ENCODE measurements at regions not wholly inside any gene's neighbourhood (a gene's known extent, or its start where the extent isn't known, plus 50 kb on each side); places are given as distances from the start of the nearest gene placed in this dataset.
A peak's percentile ranks its signal among the peaks of the same experiment; 100 is the strongest.

DNA sequence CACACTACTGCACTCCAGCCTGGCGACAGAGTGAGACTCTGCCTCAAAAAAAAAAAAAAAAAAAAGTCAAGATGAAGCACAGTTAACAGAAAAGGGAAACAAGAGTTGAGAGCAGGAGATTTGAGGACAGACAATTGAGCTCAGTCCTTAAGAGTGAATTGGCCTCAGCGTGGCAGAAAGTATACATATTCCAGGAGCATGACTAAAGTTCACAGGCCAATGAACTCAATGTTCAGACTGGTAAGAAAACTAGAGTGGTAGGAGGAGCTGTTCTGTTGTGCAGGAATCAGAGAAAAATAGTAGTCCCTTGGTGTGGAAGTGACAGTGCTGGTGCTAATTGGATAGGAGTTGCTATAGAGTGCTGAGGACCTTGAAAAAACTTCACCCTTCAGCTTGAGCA, 60.0 kb downstream of the NRN1 start:
- no peak for DNase-seq

DNA sequence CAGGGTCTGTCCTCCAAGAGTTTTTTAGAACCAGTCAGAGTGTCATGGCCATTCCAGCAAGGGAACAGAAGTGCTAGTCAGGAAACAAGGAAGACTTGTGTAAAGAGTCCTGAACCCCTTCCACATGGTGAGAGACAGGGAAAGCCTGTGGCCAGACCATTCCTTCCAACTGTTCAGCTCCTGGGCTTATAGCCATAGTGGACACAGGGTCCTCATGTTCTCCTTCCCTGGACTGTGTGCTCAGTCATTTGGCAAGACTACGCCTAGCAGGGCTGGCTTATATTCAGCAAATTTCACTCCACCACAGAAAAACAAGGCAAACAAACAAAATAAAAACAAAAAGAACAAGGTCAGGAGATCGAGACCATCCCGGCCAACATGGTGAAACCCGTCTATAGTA, 60.5 kb downstream of the NRN1 start:
- DNase-seq = no peak

DNA sequence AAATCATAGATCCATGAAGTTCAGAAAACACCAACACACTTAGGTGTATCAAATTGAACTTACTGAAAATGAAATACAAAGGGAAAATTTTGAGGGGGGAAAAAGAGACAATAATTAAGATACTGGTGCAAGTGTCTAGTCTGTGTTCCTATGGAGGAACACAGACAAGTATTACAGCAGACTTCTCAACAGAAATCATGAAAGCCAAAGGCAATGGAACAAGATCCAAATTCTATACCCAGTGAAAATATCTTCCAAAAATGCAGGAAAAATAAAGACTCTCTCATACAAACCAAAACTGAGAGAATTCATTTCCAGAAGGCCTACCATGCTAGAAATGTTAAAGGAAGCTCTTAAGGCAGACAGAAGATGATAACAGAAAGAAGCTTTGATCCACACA, 63.1 kb downstream of the NRN1 start:
- DNase-seq = no peak

DNA sequence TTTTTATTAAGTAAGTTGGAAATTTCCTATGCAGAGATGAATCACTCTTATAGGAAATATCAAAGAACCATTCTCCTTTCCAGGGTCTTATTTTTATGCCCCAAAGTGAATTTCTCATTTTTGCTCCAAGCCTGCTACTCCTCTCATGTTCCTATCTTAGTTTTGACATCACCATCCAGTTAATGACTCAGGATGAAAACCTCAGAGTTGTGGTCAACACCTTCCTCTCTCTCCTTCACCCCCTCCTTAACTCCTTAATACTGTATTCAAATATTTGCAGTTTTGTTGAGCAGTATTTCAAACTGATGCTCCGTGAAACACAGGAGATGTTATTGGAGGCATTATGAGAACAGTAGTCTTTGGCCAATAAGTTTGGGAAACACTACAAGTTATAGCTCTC, 64.1 kb downstream of the NRN1 start:
- DNase-seq = no peak

DNA sequence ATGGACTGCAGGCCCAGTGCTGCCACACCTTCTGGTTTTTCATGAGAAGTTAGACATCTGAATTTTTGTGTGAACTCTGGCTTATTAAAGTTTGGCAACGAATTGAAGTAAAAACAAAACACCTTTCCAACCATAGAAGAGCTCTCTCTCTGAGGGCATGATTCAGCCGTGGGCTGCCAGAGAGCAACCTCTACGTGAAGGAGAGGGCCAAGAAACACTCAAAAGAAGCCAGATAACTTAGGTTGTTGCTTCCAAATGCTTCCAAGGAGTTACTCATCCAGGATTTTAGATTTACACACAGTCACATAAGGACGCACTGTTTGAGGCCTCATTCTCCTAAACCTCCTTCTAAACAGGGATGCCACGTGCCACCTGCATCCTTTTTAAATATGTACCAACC, 65.5 kb downstream of the NRN1 start:
- no peak for DNase-seq

DNA sequence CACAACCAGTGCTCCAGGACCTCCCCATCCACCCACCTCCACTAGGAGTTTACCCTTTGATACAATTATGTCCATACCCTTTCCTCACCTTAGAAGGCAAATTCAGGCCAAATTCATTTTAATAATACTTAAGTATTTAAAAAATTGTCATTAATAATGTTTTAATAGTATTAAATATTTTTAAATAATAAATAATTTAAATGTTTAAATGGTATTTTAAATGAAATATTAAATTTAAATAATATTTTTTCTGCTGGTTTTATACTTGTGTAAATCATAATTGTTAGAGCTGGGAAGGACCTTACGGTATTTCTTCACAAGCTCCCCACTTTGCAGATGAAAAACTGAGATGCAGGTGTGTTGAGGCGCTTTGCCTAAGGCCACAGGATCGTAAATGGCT, 67.8 kb downstream of the NRN1 start:
- no peak for DNase-seq

DNA sequence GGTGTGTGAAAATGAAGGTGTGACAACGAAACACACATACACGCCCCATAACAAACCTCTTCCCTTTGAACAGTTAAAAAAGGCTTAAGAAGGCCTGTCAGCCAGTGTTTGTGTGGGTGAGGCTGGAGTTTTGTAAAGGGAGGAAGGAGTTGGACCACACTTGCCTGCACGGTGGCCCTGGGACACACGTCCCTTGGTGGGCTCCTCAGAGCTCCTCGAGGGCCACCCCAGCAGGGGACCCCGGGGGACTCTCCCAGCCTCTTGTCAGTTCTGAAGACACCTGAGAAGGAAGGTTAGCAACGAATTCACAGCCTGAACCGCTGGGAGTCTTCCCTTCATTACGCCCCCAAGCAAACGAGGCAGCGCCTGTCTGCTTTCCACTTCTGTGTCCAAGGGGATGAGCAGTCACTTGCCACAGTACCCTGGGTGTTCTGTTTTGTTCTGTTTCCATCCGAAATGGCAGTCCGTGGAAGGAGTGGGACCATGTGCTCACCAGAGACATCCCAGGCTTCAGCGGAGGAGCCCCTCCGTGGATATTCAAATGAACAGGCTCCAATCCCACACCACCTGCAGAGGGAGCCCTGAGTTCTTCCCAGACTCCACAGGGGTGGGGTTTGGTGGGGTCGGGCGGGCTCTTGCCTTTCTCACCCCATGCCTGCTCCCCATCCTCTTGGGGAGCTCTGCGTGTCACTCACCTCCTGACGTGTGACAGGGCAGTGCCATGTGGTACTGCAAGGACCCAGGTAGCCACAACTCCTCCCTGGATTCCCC, 68.6 kb downstream of the NRN1 start:
- no peak for DNase-seq

DNA sequence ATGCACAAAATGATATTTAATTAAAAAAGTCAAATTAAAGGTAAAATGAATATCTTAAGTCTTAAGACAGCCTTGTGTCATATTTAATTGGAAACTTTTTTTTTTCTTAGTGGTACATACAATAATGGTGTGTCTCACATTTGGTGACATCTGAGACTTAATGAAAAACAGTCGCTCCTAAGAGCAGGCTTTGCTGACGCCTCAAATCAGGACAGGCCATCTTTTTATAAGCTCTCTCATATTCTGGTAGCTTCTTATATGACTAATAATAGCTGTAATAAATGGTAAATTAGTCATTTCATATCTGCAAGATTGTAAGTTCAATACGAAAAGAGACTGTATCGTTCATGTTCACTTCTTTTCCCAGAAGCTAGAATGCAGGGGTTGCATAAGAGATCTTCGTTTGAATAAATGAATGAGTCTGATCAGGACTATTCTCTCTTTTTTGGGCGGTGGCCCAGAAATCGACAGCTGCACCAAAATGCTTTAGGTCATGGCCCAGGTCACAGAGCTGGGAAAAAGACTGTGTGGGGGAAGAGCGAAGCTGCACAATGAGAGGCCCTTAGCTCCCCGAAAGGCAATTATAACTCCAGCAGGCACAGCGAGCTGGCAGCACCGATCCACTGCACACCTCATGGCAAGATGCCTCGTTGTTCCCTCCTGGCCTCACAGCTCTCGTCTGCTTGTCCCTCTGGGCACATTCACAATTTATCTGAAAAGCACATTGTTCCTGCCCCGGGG, 69.4 kb downstream of the NRN1 start:
- no peak for DNase-seq

DNA sequence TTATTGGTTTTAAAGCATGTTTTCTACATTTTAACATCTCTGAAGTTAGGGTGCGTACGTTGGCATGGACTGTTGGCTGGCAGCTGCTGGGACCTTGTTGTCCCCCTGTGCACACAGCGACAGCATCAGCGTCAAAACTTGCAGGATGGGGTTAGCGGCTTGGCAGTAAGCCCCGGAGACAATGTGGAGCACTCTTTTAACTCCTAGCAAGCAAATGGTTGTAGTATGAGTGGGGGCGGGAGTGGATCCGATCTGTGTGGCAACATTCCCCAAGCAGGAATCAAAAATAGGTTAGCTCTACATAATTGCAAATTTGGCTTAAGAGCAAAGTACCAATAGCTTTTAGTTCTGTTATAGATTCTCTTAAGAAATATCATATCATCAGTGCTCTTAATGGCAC, 70.1 kb downstream of the NRN1 start:
- DNase-seq = no peak

DNA sequence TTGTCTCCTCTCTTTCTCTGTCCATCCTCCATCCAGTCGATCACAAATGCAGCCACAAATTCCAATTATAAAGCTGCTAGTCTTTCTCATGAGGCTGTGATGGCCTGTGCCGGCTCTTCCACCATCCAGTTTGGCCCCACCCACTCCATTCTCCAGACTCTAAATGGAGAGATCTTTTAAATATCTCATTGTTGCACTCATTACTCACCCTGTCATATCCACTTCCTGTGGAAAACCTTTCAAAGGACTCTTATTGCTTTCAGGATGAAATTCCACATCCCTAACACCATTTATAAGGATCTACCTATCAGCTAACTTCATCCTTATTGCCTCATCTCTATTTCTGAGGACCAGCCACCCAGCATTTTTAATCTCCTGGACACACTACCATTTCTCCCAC, 70.6 kb downstream of the NRN1 start:
- no peak for DNase-seq

DNA sequence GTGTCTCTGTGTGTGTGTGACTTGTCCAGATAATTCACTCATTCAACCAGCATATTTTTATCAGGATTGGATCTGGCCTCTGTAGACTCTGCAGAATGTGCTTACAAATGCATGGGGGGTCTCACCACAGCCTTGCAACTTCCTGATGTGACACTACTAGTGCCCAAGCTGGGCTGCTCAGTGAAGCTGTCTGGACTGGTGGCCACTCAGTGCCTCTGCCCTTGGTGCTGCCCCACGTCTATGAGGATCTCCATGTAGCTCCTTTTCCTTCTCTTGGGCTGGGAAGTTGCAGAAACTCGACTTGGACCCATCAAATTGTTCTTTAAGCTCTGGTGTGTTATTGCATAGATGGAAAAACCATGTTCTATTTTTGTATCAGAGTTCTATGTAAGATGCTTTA, 75.8 kb downstream of the NRN1 start:
- DNase-seq = no peak

DNA sequence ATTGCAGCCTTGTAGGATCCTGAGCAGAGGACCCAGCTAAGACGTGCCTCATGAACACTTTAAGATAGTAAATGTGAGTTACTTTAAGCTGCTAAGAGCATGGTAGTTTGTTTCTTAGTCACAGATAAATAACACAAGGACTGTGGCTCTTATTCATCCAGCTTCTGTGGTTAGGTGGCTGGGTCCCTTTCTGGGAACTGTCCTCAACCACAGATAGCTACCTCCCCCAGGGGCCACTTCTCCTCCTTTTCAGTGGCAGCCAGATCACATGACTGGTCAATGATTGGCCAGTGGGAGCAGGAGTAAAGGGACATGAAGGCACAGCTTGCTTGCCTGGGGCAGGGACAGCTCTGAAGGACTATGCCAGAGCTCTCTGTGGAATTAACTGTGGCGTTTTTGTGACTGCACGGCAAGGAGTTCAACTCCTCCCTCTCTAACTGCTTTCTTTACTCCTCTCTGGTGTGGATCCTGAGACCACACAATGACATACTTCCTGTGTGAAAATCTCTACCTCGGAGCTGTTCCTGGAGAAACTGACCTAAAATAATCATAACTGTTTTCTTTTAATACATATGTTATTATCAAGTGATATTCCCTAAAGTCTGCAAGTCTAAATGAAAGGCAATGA, 76.5 kb downstream of the NRN1 start:
- DNase-seq = peak in 1 of 5 experiments; percentile 4

DNA sequence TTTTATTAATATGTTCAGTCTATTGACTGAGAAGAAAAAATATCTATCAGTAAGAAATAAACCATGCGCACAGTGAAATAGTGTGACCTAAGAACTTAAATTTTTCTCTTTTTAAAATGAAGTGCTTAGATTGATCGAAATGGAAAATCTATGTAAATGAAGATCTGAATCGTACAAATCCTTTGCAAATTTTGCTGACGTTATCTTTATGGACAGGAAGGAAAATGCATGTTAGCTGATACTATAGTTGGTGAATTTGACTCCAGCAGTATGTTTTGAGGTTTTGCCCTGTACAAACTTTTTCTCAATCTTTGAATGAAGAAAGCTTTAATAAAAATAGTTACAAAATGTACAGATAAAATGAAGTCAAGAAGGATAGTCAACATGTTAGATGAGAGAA, 82.9 kb downstream of the NRN1 start:
- no peak for DNase-seq

DNA sequence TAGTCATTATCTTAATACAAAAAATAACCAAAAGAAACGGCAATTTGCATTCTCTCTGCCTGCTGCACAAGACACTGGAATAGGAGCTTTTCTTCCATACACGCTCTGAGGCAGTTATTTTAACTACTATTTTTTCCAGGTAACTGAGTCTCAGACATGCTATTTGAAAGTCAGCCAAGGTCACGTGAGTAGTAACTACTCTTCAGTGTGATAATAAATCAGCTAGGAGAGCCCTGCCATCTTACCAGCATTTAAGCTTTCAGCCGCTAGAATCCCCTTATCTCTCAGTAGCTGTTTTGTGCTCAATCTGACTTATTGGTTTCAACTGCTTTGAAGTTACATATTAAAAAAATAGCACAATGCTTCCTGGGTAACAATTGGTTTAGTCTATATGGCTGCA, 84.5 kb downstream of the NRN1 start:
- DNase-seq = no peak

DNA sequence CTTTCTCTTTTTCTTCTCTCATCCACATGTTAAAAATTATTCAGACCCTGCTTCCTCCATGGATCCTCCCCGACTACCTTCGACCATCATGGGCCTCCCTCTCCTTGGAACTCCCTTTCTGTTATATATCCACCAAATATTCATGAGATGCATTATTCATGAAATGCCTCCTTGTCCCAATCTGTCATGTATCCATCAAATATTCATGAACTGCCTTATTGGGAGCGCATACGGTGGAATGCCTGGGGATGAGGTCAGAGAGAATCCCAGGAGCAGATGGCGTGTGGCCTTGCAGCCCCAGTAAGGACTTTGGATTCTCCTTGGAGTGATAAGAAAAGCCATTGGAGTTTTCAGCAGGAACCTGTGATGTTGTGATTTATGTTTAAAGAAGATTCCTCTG, 97.0 kb downstream of the NRN1 start:
- DNase-seq = no peak

DNA sequence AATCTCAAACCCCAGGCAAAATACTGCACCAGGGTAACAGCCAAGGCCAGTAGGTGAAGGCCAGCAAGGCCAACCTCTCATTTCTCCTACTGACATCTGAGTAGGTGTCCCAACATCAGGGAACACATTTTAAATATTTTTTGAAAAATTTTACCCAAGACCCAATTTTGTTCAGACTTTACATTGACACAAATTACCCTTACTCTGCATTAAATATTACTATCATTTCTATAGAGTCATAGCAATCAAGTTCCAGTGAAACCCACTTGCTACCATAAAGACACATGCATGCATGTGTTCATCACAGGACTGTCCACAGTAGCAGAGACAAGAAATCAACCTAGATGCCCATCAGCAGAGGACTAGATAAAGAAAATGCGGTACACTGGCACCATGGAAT, 99.9 kb downstream of the NRN1 start:
- DNase-seq = no peak

DNA sequence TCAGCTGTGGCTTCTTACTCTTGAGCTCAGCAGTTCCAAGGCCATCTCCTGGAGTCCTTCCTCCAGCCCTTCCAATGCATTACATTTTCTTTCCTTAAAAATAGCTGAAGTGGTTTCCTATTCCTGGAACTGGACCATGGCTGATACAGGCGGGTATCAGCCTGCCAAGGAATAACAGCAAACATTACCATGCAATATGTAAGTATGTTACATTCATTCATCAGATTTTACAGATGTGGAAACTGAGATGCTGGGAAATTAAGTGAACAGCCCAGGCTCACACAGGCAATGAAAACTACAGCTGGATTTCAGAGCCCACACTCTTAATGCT, 100.4 kb downstream of the NRN1 start:
- DNase-seq = no peak

DNA sequence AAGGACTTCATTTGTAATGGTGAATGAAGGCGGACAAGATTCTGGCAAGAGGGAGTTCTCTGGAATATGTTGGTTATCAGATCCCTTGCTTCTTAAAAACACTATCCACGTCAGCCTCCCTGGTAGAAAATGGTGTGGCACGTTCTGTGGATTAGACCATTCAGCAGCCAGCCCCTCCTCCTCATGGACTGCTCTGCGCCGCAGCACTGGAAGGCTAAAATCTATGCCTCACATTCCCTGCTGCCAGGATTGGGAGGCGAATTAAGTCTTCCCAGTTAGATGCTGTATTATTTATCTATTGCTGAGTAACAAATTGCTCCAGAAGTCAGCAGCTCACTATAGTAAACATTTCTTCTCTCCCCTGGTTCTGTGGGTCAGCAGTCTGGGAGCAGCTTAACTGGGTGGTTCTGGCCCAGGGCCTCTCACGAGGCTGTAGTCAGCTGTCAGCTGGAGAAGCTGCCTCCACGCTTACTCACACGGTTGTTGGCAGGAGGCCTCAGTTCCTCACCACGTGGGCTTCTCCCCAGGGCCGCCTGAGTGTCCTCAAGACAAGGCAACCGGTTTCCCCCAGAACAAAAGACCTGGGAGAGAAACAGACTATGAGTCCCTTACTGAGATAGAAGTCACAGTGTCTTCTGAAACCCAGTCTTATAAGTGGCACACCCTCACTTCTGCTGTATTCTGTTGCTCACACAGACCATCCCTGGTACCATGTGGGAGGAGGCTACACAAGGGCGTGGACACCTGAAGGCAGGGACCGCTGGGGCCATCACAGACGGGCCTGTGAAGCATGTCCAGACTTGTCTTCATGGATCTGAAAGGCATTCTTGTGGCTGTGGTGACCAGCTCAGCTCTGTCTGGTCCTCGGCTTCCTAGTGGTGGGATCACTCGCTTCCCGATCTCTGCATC, 101.0 kb downstream of the NRN1 start:
- no peak for DNase-seq

DNA sequence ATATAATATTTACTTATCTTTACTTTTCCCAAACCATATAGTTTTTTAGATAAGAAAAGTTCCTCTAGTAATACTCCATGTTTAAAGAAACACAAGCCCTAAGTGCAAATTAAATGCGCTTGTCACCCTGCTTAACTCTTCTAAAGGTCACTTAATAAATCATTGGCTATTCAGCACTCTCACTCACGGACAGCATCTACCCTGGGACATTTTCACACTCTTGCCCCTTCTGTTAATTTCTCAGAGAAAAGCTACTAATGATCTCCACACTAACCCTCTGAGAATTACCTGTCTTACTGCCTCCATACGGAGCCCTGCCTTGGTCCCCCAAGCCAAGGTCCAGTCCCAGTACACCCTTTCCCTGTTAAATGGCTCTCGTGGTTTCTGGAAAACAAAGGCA, 102.2 kb downstream of the NRN1 start:
- DNase-seq = no peak

DNA sequence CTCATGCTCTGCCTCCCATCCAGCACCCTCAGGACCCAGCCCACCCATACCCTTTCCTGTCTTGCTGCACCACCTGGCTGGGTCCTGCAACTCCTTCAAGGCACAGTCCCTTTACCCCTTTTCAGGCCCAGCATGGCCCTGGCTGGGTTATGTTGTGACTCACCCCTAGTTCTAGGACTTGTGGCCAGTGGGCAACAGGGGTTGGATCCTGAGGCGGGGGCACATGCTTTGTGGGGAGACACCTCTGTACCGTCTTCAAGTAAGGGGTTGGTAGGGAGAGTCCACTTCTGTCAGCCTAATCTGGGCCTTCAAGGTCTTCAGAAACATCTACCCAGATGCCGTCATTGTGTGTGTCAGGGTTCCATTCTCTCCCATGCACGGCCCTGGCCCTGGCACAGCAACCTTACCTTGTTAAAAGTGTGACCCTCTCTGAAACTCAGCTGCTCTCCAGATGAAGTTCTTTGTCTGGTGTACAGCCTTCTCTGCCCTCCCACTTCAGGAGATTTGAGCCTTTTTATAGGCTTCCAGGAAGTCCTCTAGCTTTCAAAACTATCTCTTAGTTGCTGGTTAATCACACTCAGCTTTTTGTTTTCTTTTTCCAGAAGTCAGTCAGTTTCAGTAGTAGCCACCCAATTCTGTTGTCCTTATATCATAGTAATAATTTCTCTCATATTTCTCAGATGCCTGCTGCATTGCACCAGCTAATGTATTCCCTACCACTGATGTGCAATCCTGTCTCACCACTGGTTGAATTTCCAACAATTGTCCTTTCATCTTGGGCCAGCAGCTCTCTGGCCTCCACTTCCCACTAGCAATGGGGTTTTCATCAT, 107.3 kb downstream of the NRN1 start:
- no peak for DNase-seq

DNA sequence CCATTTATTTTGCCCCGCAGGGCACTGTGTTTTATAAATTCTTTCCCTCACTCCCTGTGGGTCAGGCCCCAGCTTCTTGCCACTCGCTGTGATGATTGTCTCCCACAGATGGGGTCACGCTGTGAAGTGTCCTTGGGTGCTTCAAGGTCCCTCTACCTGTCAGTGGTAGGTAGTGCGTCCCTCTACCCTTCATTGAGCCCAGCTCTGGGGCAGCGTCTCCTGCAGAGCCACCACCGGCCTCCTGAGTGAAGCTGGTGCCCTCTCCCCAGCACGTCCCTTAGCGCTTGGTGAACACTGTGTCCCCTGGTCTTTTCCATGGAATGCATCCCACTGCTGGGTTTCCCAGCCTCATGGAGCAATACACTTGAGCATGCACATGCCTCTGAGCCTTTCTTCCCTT, 108.2 kb downstream of the NRN1 start:
- peak in 1 of 5 experiments; percentile 4 for DNase-seq

DNA sequence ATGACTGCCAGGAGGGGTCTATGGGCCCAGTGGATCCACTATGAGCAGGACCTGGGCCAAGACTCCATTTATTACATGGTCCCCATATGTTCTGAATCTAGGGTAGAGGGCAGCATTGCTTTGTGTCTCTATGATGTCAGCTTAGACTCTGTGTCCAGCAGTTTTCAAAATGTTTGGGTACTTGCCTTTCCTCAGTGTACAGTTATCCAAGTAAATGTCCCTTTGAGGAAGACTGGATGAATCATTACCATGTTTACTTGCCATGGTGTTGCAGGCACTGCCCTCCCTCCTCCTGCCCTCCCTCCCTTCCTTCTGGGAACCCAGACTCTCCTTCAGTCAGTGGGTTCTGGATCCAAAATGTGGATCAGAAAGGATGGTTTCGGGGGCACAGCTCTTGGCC, 108.6 kb downstream of the NRN1 start:
- DNase-seq = no peak

Data from T-helper 2 cell (primary cell).